Prostate gland (tissue), 2 donors: ENCODE measurements at regions not wholly inside any gene's neighbourhood (a gene's known extent, or its start where the extent isn't known, plus 50 kb on each side); places are given as distances from the start of the nearest gene placed in this dataset.

Experiments used
- POLR2AphosphoS5 ChIP-seq: sonication (generic); formaldehyde crosslinking; IDR thresholded peaks from one replicate; pipeline ENCODE4 v1.6.1; 2017; ENCODE audit warnings: antibody characterized with exemption
- TF ChIP-seq, protein P1 (sequence below), 4 experiments: fragments of 200-600 bp in 2 of 4; fragments of 450-650 bp in 2 of 4; sonication (generic) in 2 of 4; IDR thresholded peaks; 1 replicate in 3 of 4; 2 replicates in 1 of 4; pipeline ENCODE4 v1.5.1; 2016 to 2019; ENCODE audit warnings: antibody characterized with exemption in 4 of 4, mild to moderate bottlenecking in 2 of 4, moderate library complexity in 2 of 4

DNA sequence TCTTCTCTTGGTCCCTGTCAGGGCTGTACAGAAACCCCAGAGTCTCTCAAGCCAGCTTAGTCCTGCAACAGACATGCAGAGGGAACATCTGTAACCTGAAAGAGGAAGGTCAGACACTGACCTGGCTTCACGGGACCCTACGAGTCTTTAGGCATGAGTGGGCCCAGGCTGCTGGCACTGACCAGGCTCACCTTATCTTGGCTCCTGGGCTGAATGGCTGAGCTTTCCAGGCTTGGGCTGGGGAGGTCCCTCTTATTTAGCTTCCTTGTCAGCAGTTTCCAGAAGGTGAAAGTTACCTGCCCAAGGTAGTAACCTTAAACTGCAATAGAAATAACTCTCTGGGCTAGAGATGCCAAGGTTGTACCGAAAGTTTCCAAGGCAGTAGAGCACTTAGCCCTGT, 58.4 kb upstream of the FUT8 start:
- TF ChIP-seq, protein P1, sequence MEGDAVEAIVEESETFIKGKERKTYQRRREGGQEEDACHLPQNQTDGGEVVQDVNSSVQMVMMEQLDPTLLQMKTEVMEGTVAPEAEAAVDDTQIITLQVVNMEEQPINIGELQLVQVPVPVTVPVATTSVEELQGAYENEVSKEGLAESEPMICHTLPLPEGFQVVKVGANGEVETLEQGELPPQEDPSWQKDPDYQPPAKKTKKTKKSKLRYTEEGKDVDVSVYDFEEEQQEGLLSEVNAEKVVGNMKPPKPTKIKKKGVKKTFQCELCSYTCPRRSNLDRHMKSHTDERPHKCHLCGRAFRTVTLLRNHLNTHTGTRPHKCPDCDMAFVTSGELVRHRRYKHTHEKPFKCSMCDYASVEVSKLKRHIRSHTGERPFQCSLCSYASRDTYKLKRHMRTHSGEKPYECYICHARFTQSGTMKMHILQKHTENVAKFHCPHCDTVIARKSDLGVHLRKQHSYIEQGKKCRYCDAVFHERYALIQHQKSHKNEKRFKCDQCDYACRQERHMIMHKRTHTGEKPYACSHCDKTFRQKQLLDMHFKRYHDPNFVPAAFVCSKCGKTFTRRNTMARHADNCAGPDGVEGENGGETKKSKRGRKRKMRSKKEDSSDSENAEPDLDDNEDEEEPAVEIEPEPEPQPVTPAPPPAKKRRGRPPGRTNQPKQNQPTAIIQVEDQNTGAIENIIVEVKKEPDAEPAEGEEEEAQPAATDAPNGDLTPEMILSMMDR (IDR thresholded peaks at IDR 0.05) = no peak
- TF ChIP-seq POLR2AphosphoS5 = no peak
